ENCODE measurements at regions not wholly inside any gene's neighbourhood (a gene's known extent, or its start where the extent isn't known, plus 50 kb on each side); places are given as distances from the start of the nearest gene placed in this dataset.

GRCh38 chr20:11145616-11146015 is 471.8 kb upstream of the JAG1 start:
- TF ChIP-seq CTCF (IDR thresholded peaks at IDR 0.05) (no peak), POLR2AphosphoS5 (IDR thresholded peaks at IDR 0.05) (no peak), EP300 (IDR thresholded peaks at IDR 0.05) (no peak), POLR2A (IDR thresholded peaks at IDR 0.05) (no peak)

Measured in sigmoid colon (tissue), 4 donors.